Adrenal gland (tissue), 9 donors: ENCODE measurements at regions not wholly inside any gene's neighbourhood (a gene's known extent, or its start where the extent isn't known, plus 50 kb on each side); places are given as distances from the start of the nearest gene placed in this dataset.

ENCODE experiments used
- DNase-seq, 7 donors: peaks; one replicate each; pipeline ENCODE4 v3.0.0-alpha.2; 2019 to 2020
- H3K27ac ChIP-seq, 5 donors: fragments of 200-600 bp; sonication (generic) in 4 of 5; 1 replicate in 3 of 5; 2 replicates in 2 of 5; pipeline versions ENCODE4 v1.5.1 to v1.8.0; 2016 to 2020; ENCODE audit warnings: mild to moderate bottlenecking in 1 of 5
- H3K27me3 ChIP-seq: fragments of 200-600 bp; 2 replicates; pipeline ENCODE4 v1.8.0; 2021
- H3K36me3 ChIP-seq, 2 donors: fragments of 200-600 bp; replicated peaks in 1 of 2; 1 replicate in 1 of 2; 2 replicates in 1 of 2; pipeline versions ENCODE4 v1.5.1 to v1.8.0; 2018 to 2022
- H3K4me1 ChIP-seq, 2 donors: fragments of 200-600 bp; replicated peaks in 1 of 2; 1 replicate in 1 of 2; 2 replicates in 1 of 2; pipeline versions ENCODE4 v1.5.1 to v1.8.0; 2018 to 2021
- H3K4me3 ChIP-seq, 4 donors: fragments of 200-600 bp; sonication (generic) in 3 of 4; one replicate each; pipeline ENCODE4 v1.5.1; 2016 to 2018
- H3K9me3 ChIP-seq, 3 donors: fragments of 200-600 bp; sonication (generic) in 1 of 3; replicated peaks in 1 of 3; 1 replicate in 2 of 3; 2 replicates in 1 of 3; pipeline versions ENCODE4 v1.5.1 to v1.8.0; 2016 to 2021
- POLR2A ChIP-seq, 2 donors: fragments of 450-650 bp; IDR thresholded peaks; one replicate each; pipeline ENCODE4 v1.6.1; 2017; ENCODE audit warnings: antibody characterized with exemption in 2 of 2, mild to moderate bottlenecking in 2 of 2, moderate library complexity in 1 of 2
- WGBS, 4 donors: extraction: QIAGEN DNeasy Blood & Tissue Kit in 2 of 4; methylation state at CpG; one replicate each; pipeline versions ENCODE4 v1.1.5 to v1.1.7; 2013 to 2017; 5-methylcytosine and 5-hydroxymethylcytosine counted together
- intact Hi-C, 2 donors: fragments of 100-400 bp; cut with DNase I; formaldehyde crosslinking; loops; one replicate each; pipeline versions ENCODE4 v1.14.1 to v1.15.0; 2022 to 2023
- TF ChIP-seq, protein P1 (sequence below), 6 experiments: fragments of 450-650 bp in 4 of 6; fragments of 200-600 bp in 2 of 6; sonication (generic) in 1 of 6; IDR thresholded peaks; 1 replicate in 5 of 6; 2 replicates in 1 of 6; pipeline versions ENCODE4 v1.5.1 to v1.8.0; 2016 to 2021; ENCODE audit warnings: antibody characterized with exemption in 6 of 6, mild to moderate bottlenecking in 2 of 6, moderate library complexity in 1 of 6
- donor health status: healthy with polysubstance abuse.
- donor health status: Bipolar disorder and iron deficiency.
- donor health status: DM: yes; HTN: yes; CAD: no.
- donor health status: DM: no; HTN: no; CAD: no.
- donor health status: DM: no; HTN: no; CAD: no.

DNA sequence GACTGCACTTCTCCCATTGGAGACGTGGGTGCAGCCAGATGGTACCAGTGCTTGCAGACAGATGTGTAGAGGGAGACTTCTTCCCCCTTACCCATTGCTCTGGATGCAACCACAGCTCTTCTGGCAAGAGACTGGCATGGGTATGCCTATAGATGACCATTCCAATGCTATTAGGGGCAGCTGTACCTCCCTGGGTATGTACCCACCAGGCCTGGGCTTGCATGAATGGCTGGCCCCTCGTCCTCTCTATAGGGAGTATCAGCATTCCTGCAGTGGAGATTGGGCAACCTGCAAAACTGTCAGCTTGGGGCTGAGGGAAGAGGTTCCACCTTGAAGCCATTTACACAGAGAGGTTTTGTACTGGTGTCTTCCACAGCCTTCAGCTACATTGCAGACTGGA lies 57.6 kb upstream of the FXR1 start:
- no peaks in the 10 kb centered on the region for H3K4me1 ChIP-seq
- DNase-seq: no peak
- WGBS, 4 donors: 47 to 57% (median 53%) methylated on average over 1 to 2 of the region's 2 CpGs
- TF ChIP-seq, protein P1, sequence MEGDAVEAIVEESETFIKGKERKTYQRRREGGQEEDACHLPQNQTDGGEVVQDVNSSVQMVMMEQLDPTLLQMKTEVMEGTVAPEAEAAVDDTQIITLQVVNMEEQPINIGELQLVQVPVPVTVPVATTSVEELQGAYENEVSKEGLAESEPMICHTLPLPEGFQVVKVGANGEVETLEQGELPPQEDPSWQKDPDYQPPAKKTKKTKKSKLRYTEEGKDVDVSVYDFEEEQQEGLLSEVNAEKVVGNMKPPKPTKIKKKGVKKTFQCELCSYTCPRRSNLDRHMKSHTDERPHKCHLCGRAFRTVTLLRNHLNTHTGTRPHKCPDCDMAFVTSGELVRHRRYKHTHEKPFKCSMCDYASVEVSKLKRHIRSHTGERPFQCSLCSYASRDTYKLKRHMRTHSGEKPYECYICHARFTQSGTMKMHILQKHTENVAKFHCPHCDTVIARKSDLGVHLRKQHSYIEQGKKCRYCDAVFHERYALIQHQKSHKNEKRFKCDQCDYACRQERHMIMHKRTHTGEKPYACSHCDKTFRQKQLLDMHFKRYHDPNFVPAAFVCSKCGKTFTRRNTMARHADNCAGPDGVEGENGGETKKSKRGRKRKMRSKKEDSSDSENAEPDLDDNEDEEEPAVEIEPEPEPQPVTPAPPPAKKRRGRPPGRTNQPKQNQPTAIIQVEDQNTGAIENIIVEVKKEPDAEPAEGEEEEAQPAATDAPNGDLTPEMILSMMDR (IDR thresholded peaks at IDR 0.05): no peak
- TF ChIP-seq POLR2A (IDR thresholded peaks at IDR 0.05): no peak
- H3K4me3 ChIP-seq: no peak overlapping the region
- no peaks in the 10 kb centered on the region for H3K9me3 ChIP-seq
- intact Hi-C loops: no loop called here
- H3K36me3 ChIP-seq: no peaks in the 10 kb centered on the region
- no peak overlapping the region for H3K27ac ChIP-seq
- no peaks in the 10 kb centered on the region for H3K27me3 ChIP-seq

DNA sequence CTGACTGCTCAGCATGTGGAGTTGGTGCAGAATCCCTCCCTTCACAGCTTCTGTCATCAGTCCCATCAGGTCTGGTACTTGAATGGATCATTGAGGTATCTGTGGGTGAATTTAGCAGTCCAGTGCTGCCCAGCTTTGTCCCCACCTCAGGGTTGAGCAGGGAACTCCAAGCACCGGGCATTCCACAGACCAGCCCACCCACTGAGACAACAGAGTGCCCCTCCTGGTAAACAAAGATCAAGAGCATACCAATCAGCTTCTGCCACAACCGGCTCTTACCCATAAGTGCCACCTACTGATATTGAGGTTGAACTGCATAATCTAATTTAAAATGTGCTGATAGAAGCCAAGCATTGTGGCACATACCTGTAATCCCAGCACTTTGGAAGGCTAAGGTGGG lies 57.1 kb upstream of the FXR1 start:
- WGBS, 4 donors: 0 to 11% (median 10%) methylated on average over 2 of the region's 2 CpGs; no CpG with 5 or more reads in 1 of the 4 donors
- intact Hi-C loops: no loop called here
- Histone ChIP-seq H3K9me3 (no peaks in the 10 kb centered on the region), H3K36me3 (no peaks in the 10 kb centered on the region), H3K4me3 (no peak overlapping the region), H3K4me1 (no peaks in the 10 kb centered on the region), H3K27ac (no peak overlapping the region), H3K27me3 (no peaks in the 10 kb centered on the region)
- TF ChIP-seq POLR2A (IDR thresholded peaks at IDR 0.05): no peak
- TF ChIP-seq, protein P1 (IDR thresholded peaks at IDR 0.05): peak in 1 of 6 experiments; percentile 15
- no peak for DNase-seq

DNA sequence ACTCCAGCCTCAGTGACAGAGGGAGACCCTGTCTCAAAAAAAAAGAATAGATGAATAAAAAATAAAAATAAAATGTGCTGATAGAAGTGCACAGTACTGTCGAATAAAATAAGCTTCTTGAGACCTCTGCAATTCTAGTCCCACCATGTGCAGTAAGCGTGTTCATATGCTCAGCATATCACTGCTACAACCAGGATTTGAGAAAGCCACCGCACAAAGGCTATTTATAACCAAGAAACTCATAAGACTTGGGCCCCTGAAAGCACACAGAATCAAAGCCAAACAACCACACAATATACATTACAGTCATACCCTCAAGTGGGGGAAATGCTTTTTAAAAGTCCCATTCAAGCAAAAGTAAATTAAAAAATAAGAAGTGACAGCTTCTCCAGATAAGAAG lies 56.5 kb upstream of the FXR1 start:
- Histone ChIP-seq H3K27me3 (no peaks in the 10 kb centered on the region), H3K27ac (no peak overlapping the region), H3K4me3 (no peak overlapping the region), H3K4me1 (no peaks in the 10 kb centered on the region), H3K9me3 (no peaks in the 10 kb centered on the region), H3K36me3 (no peaks in the 10 kb centered on the region)
- intact Hi-C loops: no loop called here
- TF ChIP-seq, protein P1 (IDR thresholded peaks at IDR 0.05): no peak
- TF ChIP-seq POLR2A (IDR thresholded peaks at IDR 0.05): no peak
- DNase-seq: no peak
- 65 to 87% (median 73%) methylated on average over 3 of the region's 3 CpGs for WGBS, 4 donors

DNA sequence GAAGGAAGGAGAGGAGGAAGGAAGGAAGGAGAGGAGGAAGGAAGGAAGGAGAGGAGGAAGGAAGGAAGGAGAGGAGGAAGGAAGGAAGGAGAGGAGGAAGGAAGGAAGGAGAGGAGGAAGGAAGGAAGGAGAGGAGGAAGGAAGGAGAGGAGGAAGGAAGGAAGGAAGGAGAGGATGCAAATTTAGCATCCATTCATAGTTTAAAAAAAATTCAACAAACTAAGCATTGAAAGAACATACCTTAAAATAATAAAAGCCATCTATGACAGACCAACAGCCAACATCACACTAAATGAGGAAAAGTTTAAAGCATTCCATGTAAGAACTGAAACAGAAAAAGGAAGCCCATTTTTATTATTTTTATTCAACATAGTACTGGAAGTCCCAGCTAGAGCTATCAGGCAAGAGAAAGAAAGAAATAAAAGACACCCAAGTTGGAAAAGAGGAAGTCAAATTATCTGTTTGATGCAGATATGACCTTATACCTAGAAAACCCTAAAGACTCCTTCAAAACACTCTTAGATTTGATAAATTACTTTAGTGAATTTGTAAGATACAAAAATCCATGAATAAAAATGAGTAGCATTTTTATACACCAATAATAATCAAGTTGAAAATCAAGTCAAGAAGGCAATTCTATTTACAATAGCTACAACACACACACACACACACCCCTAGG lies 52.2 kb upstream of the FXR1 start:
- intact Hi-C loops: no loop called here
- Histone ChIP-seq H3K27ac (no peak overlapping the region), H3K4me3 (no peak overlapping the region), H3K9me3 (no peaks in the 10 kb centered on the region), H3K36me3 (no peaks in the 10 kb centered on the region), H3K27me3 (no peaks in the 10 kb centered on the region), H3K4me1 (no peaks in the 10 kb centered on the region)
- no peak for DNase-seq
- TF ChIP-seq POLR2A (IDR thresholded peaks at IDR 0.05): no peak
- TF ChIP-seq, protein P1 (IDR thresholded peaks at IDR 0.05): no peak
